ENCODE measurements at regions not wholly inside any gene's neighbourhood (a gene's known extent, or its start where the extent isn't known, plus 50 kb on each side); places are given as distances from the start of the nearest gene placed in this dataset.

GRCh38 chr6:167446971-167447370, 122.1 kb downstream of the TTLL2 start:
- Histone ChIP-seq H3K4me3 (ENCODE audit: low read length) (no peak overlapping the region), H3K9me3 (ENCODE audit: control insufficient read depth, low read length) (no peaks in the 10 kb centered on the region), H3K4me1 (ENCODE audit: control insufficient read depth, insufficient read depth, low read length) (peaks cover 3% of the 10 kb centered on the region), H3K27ac (ENCODE audit: low read depth, low read length) (no peak overlapping the region), H3K27me3 (ENCODE audit: control insufficient read depth, insufficient read depth, low read length, poor library complexity, severe bottlenecking) (no peaks in the 10 kb centered on the region), H3K9ac (ENCODE audit: extremely low read depth, low read length, poor library complexity, severe bottlenecking) (no peak overlapping the region), H3K36me3 (ENCODE audit: control insufficient read depth, insufficient read depth, low read length) (no peaks in the 10 kb centered on the region)
- no peak for DNase-seq
- Mint-ChIP-seq H3K27me3 (ENCODE audit: insufficient read depth) (peaks cover 2% of the 10 kb centered on the region), H3K27ac (no peak overlapping the region), H3K9me3 (no peaks in the 10 kb centered on the region), H3K36me3 (ENCODE audit: low read depth) (no peaks in the 10 kb centered on the region), H3K4me3 (no peak overlapping the region), H3K4me1 (peaks cover 23% of the 10 kb centered on the region)
- WGBS, 2 experiments (ENCODE audit: insufficient coverage in 1 of 2, insufficient read length in 1 of 2), result 94 to 95% methylated on average over 7 to 9 of the region's 9 CpGs
- no peak for TF ChIP-seq CTCF (conservative IDR thresholded peaks at IDR 0.05)

- Histone ChIP-seq H3K27ac (ENCODE audit: low read depth, low read length) (no peak overlapping the region), H3K9me3 (ENCODE audit: control insufficient read depth, low read length) (peaks cover under 1% of the 10 kb centered on the region), H3K4me3 (ENCODE audit: low read length) (no peak overlapping the region), H3K9ac (ENCODE audit: extremely low read depth, low read length, poor library complexity, severe bottlenecking) (no peak overlapping the region), H3K27me3 (ENCODE audit: control insufficient read depth, insufficient read depth, low read length, poor library complexity, severe bottlenecking) (no peaks in the 10 kb centered on the region), H3K4me1 (ENCODE audit: control insufficient read depth, insufficient read depth, low read length) (peaks cover under 1% of the 10 kb centered on the region), H3K36me3 (ENCODE audit: control insufficient read depth, insufficient read depth, low read length) (no peaks in the 10 kb centered on the region)
- Mint-ChIP-seq H3K27me3 (ENCODE audit: insufficient read depth) (peaks cover under 1% of the 10 kb centered on the region), H3K4me1 (peaks cover 9% of the 10 kb centered on the region), H3K9me3 (no peaks in the 10 kb centered on the region), H3K27ac (no peak overlapping the region), H3K36me3 (ENCODE audit: low read depth) (no peaks in the 10 kb centered on the region), H3K4me3 (no peak overlapping the region)
- TF ChIP-seq CTCF (conservative IDR thresholded peaks at IDR 0.05), result no peak
- no peak for DNase-seq
- 95 to 97% methylated on average over 4 to 5 of the region's 5 CpGs for WGBS, 2 experiments (ENCODE audit: insufficient coverage in 1 of 2, insufficient read length in 1 of 2)
Measured at GRCh38 chr6:167448378-167448777, 123.5 kb downstream of the TTLL2 start.

- H3K4me1 Mint-ChIP-seq, result peaks cover 9% of the 10 kb centered on the region
- Histone ChIP-seq H3K4me1 (ENCODE audit: control insufficient read depth, insufficient read depth, low read length) (no peaks in the 10 kb centered on the region), H3K36me3 (ENCODE audit: control insufficient read depth, insufficient read depth, low read length) (no peaks in the 10 kb centered on the region), H3K4me3 (ENCODE audit: low read length) (no peak overlapping the region), H3K9me3 (ENCODE audit: control insufficient read depth, low read length) (peaks cover 10% of the 10 kb centered on the region), H3K27ac (ENCODE audit: low read depth, low read length) (no peak overlapping the region), H3K9ac (ENCODE audit: extremely low read depth, low read length, poor library complexity, severe bottlenecking) (no peak overlapping the region), H3K27me3 (ENCODE audit: control insufficient read depth, insufficient read depth, low read length, poor library complexity, severe bottlenecking) (no peaks in the 10 kb centered on the region)
- no peak for DNase-seq
- no peak overlapping the region for H3K27ac Mint-ChIP-seq
- no peaks in the 10 kb centered on the region for H3K36me3 Mint-ChIP-seq (ENCODE audit: low read depth)
- 82 to 84% methylated on average over 5 to 7 of the region's 7 CpGs for WGBS, 2 experiments (ENCODE audit: insufficient coverage in 1 of 2, insufficient read length in 1 of 2)
- no peaks in the 10 kb centered on the region for H3K27me3 Mint-ChIP-seq (ENCODE audit: insufficient read depth)
- no peaks in the 10 kb centered on the region for H3K9me3 Mint-ChIP-seq
- H3K4me3 Mint-ChIP-seq, result no peak overlapping the region
- TF ChIP-seq CTCF (conservative IDR thresholded peaks at IDR 0.05), result no peak
Measured at GRCh38 chr6:167449094-167449861, 124.4 kb downstream of the TTLL2 start.

Data from endodermal cell (in vitro differentiated cells).